HepG2 (cell line): ENCODE measurements at regions not wholly inside any gene's neighbourhood (a gene's known extent, or its start where the extent isn't known, plus 50 kb on each side); places are given as distances from the start of the nearest gene placed in this dataset.

Experiments
- ATAC-seq: fragments of 200-7000 bp; cut with Tn5 transposase; 3 replicates; pipeline ENCODE4 v1.9.1; 2020; ENCODE audit warnings: mild to moderate bottlenecking, moderate library complexity
- BruUV-seq: library from RNA; stranded (reverse); fragments of 400-500 nt; replicated peaks from 2 replicates; lab custom pipeline; 2021; lab: Mats Ljungman, UMichigan
- CTCF ChIA-PET: fragments of 300-600 bp; formaldehyde crosslinking; extraction: SDS; loops from one replicate; lab custom pipeline; 2021; ENCODE audit warnings: low total read pairs, inconsistent platforms, low intra/inter-chr PET ratio; lab: Yijun Ruan, JAX
- POLR2A ChIA-PET: fragments of 350-600 bp; sonication (Branson Sonifier 250); formaldehyde crosslinking; loops from one replicate; lab custom pipeline; 2020; ENCODE audit warnings: antibody characterized with exemption, inconsistent platforms; lab: Yijun Ruan, JAX
- DNase-seq: peaks from one replicate; pipeline ENCODE4 v3.0.0-alpha.2; 2015; ENCODE audit warnings: low spot score
- FAIRE-seq: peaks from 3 replicates; lab custom pipeline; 2011; peaks lifted over from hg19 to GRCh38; lab: Jason Lieb, UNC
- H2AFZ ChIP-seq: one replicate; pipeline ENCODE4 v1.6.1; 2011; ENCODE audit warnings: low read length, inconsistent platforms
- H3K27ac ChIP-seq: fragments of 300-600 bp; 3 replicates; pipeline ENCODE4 v1.8.0; 2011; ENCODE audit warnings: mixed run types, mild to moderate bottlenecking, mixed read lengths, low read length, inconsistent platforms; ENCODE audit not compliant: insufficient read depth; ENCODE audit errors: extremely low read length
- H3K27me3 ChIP-seq, 2 experiments: fragments of 200-600 bp in 1 of 2; 2 replicates in 1 of 2; 3 replicates in 1 of 2; pipeline versions ENCODE4 v1.6.0 to v1.8.0; 2011; ENCODE audit warnings: low read length in 2 of 2, mild to moderate bottlenecking in 2 of 2, moderate library complexity in 2 of 2, inconsistent platforms in 1 of 2; ENCODE audit not compliant: insufficient read depth in 2 of 2, control insufficient read depth in 1 of 2
- H3K36me3 ChIP-seq, 2 experiments: fragments of 200-600 bp in 1 of 2; replicated peaks in 1 of 2; 2 replicates in 1 of 2; 3 replicates in 1 of 2; pipeline versions ENCODE4 v1.5.1 to v1.8.0; 2011; ENCODE audit warnings: low read length in 2 of 2, inconsistent platforms in 1 of 2; ENCODE audit not compliant: insufficient read depth in 2 of 2, control insufficient read depth in 1 of 2
- H3K4me1 ChIP-seq: 2 replicates; pipeline ENCODE4 v1.5.1; 2012; ENCODE audit warnings: low read length, inconsistent platforms; ENCODE audit not compliant: insufficient read depth
- H3K4me2 ChIP-seq: 2 replicates; pipeline ENCODE4 v1.6.0; 2011; ENCODE audit warnings: low read depth, low read length, inconsistent platforms
- H3K4me3 ChIP-seq, 3 experiments: fragments of 200-600 bp in 1 of 3; sonication (generic), shearing (Covaris generic) in 1 of 3; replicated peaks in 1 of 3; 2 replicates each; pipeline ENCODE4 v1.5.1; 2011 to 2016; ENCODE audit warnings: low read length in 3 of 3, inconsistent platforms in 2 of 3, low read depth in 2 of 3, mild to moderate bottlenecking in 2 of 3, control low read depth in 1 of 3, mixed read lengths in 1 of 3; ENCODE audit not compliant: insufficient read depth in 1 of 3
- H3K79me2 ChIP-seq: one replicate; pipeline ENCODE4 v1.6.1; 2011; ENCODE audit warnings: low read length, inconsistent platforms; ENCODE audit not compliant: insufficient read depth
- H3K9ac ChIP-seq: 2 replicates; pipeline ENCODE4 v1.6.0; 2011; ENCODE audit warnings: mild to moderate bottlenecking, low read depth, low read length, inconsistent platforms; ENCODE audit not compliant: insufficient read depth
- H3K9me3 ChIP-seq: 2 replicates; pipeline ENCODE4 v1.5.1; 2012; ENCODE audit warnings: mild to moderate bottlenecking, low read length
- H4K20me1 ChIP-seq: 2 replicates; pipeline ENCODE4 v1.6.0; 2011; ENCODE audit warnings: inconsistent platforms, mild to moderate bottlenecking, low read length, moderate library complexity; ENCODE audit not compliant: insufficient read depth
- ATF1 ChIP-seq: IDR thresholded peaks from 2 replicates; pipeline ENCODE4 v1.6.1; 2016; ENCODE audit warnings: mild to moderate bottlenecking, control low read depth
- BCL3 ChIP-seq: sonication (generic); formaldehyde crosslinking; IDR thresholded peaks from 2 replicates; pipeline ENCODE4 v1.5.1; 2020; ENCODE audit warnings: mild to moderate bottlenecking, missing genetic modification reagents, moderate library complexity
- CEBPG ChIP-seq: IDR thresholded peaks from 2 replicates; pipeline ENCODE4 v1.6.1; 2016
- GPN1 ChIP-seq: sonication (generic); formaldehyde crosslinking; IDR thresholded peaks from 2 replicates; pipeline ENCODE4 v1.5.1; 2020; ENCODE audit warnings: missing genetic modification reagents, borderline replicate concordance
- JUND ChIP-seq: sonication (generic); formaldehyde crosslinking; IDR thresholded peaks from 2 replicates; pipeline ENCODE4 v1.8.0; 2022; ENCODE audit warnings: mild to moderate bottlenecking, missing genetic modification reagents
- NR1H2 ChIP-seq: sonication (generic); formaldehyde crosslinking; IDR thresholded peaks from 2 replicates; pipeline ENCODE4 v1.8.1; 2022; ENCODE audit warnings: low read depth, missing genetic modification reagents, borderline replicate concordance
- SALL2 ChIP-seq: sonication (generic); formaldehyde crosslinking; IDR thresholded peaks from 2 replicates; pipeline ENCODE4 v1.8.1; 2023; ENCODE audit warnings: mild to moderate bottlenecking, missing genetic modification reagents, inconsistent platforms
- SSRP1 ChIP-seq: IDR thresholded peaks from 2 replicates; pipeline ENCODE4 v1.6.1; 2016; ENCODE audit warnings: control low read depth
- SYNCRIP ChIP-seq: fragments of 200-400 bp; formaldehyde crosslinking; IDR thresholded peaks from 2 replicates; pipeline ENCODE4 v1.6.1; 2018; ENCODE audit warnings: mild to moderate bottlenecking, low read depth, low read length; ENCODE audit not compliant: insufficient read depth
- ZHX1 ChIP-seq: sonication (generic); formaldehyde crosslinking; IDR thresholded peaks from 2 replicates; pipeline ENCODE4 v1.8.1; 2022; ENCODE audit warnings: low read depth, mild to moderate bottlenecking, missing genetic modification reagents
- ZNF10 ChIP-seq: sonication (generic); formaldehyde crosslinking; IDR thresholded peaks from 2 replicates; pipeline ENCODE4 v1.4.0; 2020; ENCODE audit warnings: mild to moderate bottlenecking, low read depth, missing genetic modification reagents, borderline replicate concordance
- ZNF224 ChIP-seq: sonication (generic); formaldehyde crosslinking; IDR thresholded peaks from 2 replicates; pipeline ENCODE4 v1.5.0; 2020; ENCODE audit warnings: mild to moderate bottlenecking, missing genetic modification reagents
- ZNF235 ChIP-seq: sonication (generic); formaldehyde crosslinking; IDR thresholded peaks from 2 replicates; pipeline ENCODE4 v1.8.1; 2023; ENCODE audit warnings: mild to moderate bottlenecking, missing genetic modification reagents, borderline replicate concordance
- ZNF446 ChIP-seq: sonication (generic); formaldehyde crosslinking; IDR thresholded peaks from 2 replicates; pipeline ENCODE4 v1.5.0; 2020; ENCODE audit warnings: mild to moderate bottlenecking, missing genetic modification reagents
- ZNF607 ChIP-seq: sonication (generic); formaldehyde crosslinking; IDR thresholded peaks from 2 replicates; pipeline ENCODE4 v1.5.1; 2020; ENCODE audit warnings: missing genetic modification reagents, mild to moderate bottlenecking, borderline replicate concordance
- ZNF646 ChIP-seq: sonication (generic); formaldehyde crosslinking; IDR thresholded peaks from 2 replicates; pipeline ENCODE4 v1.9.0; 2021; ENCODE audit warnings: mild to moderate bottlenecking, missing genetic modification reagents
- WGBS: methylation state at CpG from one replicate; pipeline ENCODE4 v1.1.6; 2017; ENCODE audit warnings: low lambda C conversion rate; 5-methylcytosine and 5-hydroxymethylcytosine counted together
- in situ Hi-C: cut with HindIII; loops from 2 replicates; pipeline ENCODE4 v1.10.0; 2017; ENCODE audit warnings: low pct_unique_long_range_greater_than_20kb; ENCODE audit not compliant: extremely low pct_ligation_motif_present
- intact Hi-C: fragments of 100-400 bp; cut with micrococcal nuclease; formaldehyde crosslinking; loops from one replicate; pipeline ENCODE4 v1.10.0; 2022; ENCODE audit not compliant: unreplicated experiment

- H4K20me1 ChIP-seq = no peaks in the 10 kb centered on the region
- CTCF ChIA-PET = no interaction called here
- intact Hi-C loops (no loop called here), in situ Hi-C loops (no loop called here)
- DNase-seq (no peak), ATAC-seq (no peak), FAIRE-seq (no peak)
- H2AFZ ChIP-seq = no peak overlapping the region
- no peaks in the 10 kb centered on the region for H3K4me1 ChIP-seq
- POLR2A ChIA-PET = no interaction called here
- peaks cover 70% of the 10 kb centered on the region for H3K9me3 ChIP-seq
- no peaks in the 10 kb centered on the region for H3K36me3 ChIP-seq
- WGBS = 24% methylated on average over 2 of the region's 2 CpGs
- no peaks in the 10 kb centered on the region for H3K79me2 ChIP-seq
- H3K27me3 ChIP-seq = no peaks in the 10 kb centered on the region
- H3K4me2 ChIP-seq = no peak overlapping the region
- no peak overlapping the region for H3K4me3 ChIP-seq
- H3K9ac ChIP-seq = no peak overlapping the region
- H3K27ac ChIP-seq = no peak overlapping the region
- BruUV-seq = no TSS peak
- TF ChIP-seq ATF1 (CRISPR knock-in tag) (no peak), NR1H2 (CRISPR knock-in tag) (no peak), ZNF10 (CRISPR knock-in tag) (no peak), CEBPG (CRISPR knock-in tag) (no peak), ZNF446 (CRISPR knock-in tag) (no peak), BCL3 (no peak), SSRP1 (no peak), GPN1 (CRISPR knock-in tag) (no peak), JUND (CRISPR knock-in tag) (no peak), ZNF646 (CRISPR knock-in tag) (no peak), ZNF224 (CRISPR knock-in tag) (no peak), ZNF607 (CRISPR knock-in tag) (no peak), SALL2 (CRISPR knock-in tag) (no peak), ZNF235 (CRISPR knock-in tag) (no peak), ZHX1 (CRISPR knock-in tag) (no peak), SYNCRIP (no peak)
Measured at GRCh38 chr4:28251831-28252230, 1391.2 kb downstream of the STIM2 start.
